ENCODE measurements at regions not wholly inside any gene's neighbourhood (a gene's known extent, or its start where the extent isn't known, plus 50 kb on each side); places are given as distances from the start of the nearest gene placed in this dataset.

GRCh38 chr1:209203533-209203895, 380.0 kb upstream of the CAMK1G start:
- TF ChIP-seq EZH2 (optimal IDR thresholded peaks at IDR 0.05; ENCODE audit: low read depth, low read length): no peak
- TF ChIP-seq, protein P1, sequence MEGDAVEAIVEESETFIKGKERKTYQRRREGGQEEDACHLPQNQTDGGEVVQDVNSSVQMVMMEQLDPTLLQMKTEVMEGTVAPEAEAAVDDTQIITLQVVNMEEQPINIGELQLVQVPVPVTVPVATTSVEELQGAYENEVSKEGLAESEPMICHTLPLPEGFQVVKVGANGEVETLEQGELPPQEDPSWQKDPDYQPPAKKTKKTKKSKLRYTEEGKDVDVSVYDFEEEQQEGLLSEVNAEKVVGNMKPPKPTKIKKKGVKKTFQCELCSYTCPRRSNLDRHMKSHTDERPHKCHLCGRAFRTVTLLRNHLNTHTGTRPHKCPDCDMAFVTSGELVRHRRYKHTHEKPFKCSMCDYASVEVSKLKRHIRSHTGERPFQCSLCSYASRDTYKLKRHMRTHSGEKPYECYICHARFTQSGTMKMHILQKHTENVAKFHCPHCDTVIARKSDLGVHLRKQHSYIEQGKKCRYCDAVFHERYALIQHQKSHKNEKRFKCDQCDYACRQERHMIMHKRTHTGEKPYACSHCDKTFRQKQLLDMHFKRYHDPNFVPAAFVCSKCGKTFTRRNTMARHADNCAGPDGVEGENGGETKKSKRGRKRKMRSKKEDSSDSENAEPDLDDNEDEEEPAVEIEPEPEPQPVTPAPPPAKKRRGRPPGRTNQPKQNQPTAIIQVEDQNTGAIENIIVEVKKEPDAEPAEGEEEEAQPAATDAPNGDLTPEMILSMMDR (IDR thresholded peaks at IDR 0.05; ENCODE audit: low read length): no peak

Data from MM.1S (cell line).